Stomach (tissue), 8 donors: ENCODE measurements at regions not wholly inside any gene's neighbourhood (a gene's known extent, or its start where the extent isn't known, plus 50 kb on each side); places are given as distances from the start of the nearest gene placed in this dataset.
A peak's percentile ranks its signal among the peaks of the same experiment; 100 is the strongest.

ENCODE experiments used
- DNase-seq, 2 donors: peaks; one replicate each; pipeline versions ENCODE4 v3.0.0 to v3.0.0-alpha.2; 2013 to 2019
- H3K27ac ChIP-seq, 5 donors: fragments of 200-600 bp in 4 of 5; sonication (generic) in 4 of 5; one replicate each; pipeline ENCODE4 v1.5.1; 2013 to 2019; ENCODE audit warnings: mild to moderate bottlenecking in 1 of 5, moderate library complexity in 1 of 5
- H3K27me3 ChIP-seq, 3 donors: fragments of 200-600 bp; sonication (generic); one replicate each; pipeline ENCODE4 v1.5.1; 2017 to 2019; ENCODE audit warnings: mixed run types in 1 of 3
- H3K36me3 ChIP-seq, 4 donors: fragments of 200-600 bp; sonication (generic); 1 replicate in 3 of 4; 2 replicates in 1 of 4; pipeline ENCODE4 v1.5.1; 2016 to 2019
- H3K4me1 ChIP-seq, 4 donors: fragments of 200-600 bp; sonication (generic); one replicate each; pipeline ENCODE4 v1.5.1; 2016 to 2019
- H3K4me3 ChIP-seq, 4 donors: fragments of 200-600 bp; sonication (generic) in 3 of 4; one replicate each; pipeline ENCODE4 v1.5.1; 2016 to 2019; ENCODE audit warnings: mild to moderate bottlenecking in 1 of 4
- H3K9me3 ChIP-seq, 4 donors: fragments of 200-600 bp; sonication (generic); one replicate each; pipeline ENCODE4 v1.5.1; 2016 to 2019
- CTCF ChIP-seq, 7 experiments: fragments of 450-650 bp in 4 of 7; fragments of 200-600 bp in 3 of 7; sonication (generic) in 3 of 7; IDR thresholded peaks; one replicate each; pipeline ENCODE4 v1.5.1; 2016 to 2019; ENCODE audit warnings: antibody characterized with exemption in 7 of 7, control low read depth in 2 of 7, mild to moderate bottlenecking in 1 of 7
- EP300 ChIP-seq: sonication (generic); formaldehyde crosslinking; IDR thresholded peaks from one replicate; pipeline ENCODE4 v1.6.1; 2017; ENCODE audit warnings: antibody characterized with exemption
- POLR2A ChIP-seq, 4 donors: fragments of 450-650 bp; IDR thresholded peaks; one replicate each; pipeline ENCODE4 v1.6.1; 2016; ENCODE audit warnings: antibody characterized with exemption in 4 of 4, control low read depth in 2 of 4, mild to moderate bottlenecking in 1 of 4, moderate library complexity in 1 of 4
- POLR2AphosphoS5 ChIP-seq, 3 donors: sonication (generic); formaldehyde crosslinking; IDR thresholded peaks; one replicate each; pipeline ENCODE4 v1.6.1; 2016; ENCODE audit warnings: antibody characterized with exemption in 3 of 3
- WGBS, 5 donors: extraction: QIAGEN DNeasy Blood & Tissue Kit in 3 of 5; methylation state at CpG; one replicate each; pipeline versions ENCODE4 v1.1.5 to v1.1.7; 2013 to 2018; 5-methylcytosine and 5-hydroxymethylcytosine counted together
- intact Hi-C: fragments of 100-400 bp; cut with DNase I; formaldehyde crosslinking; loops from one replicate; pipeline ENCODE4 v1.15.1; 2023; ENCODE audit warnings: low total_unique reads
- donor health status: healthy with polysubstance abuse.
- donor health status: Bipolar disorder and iron deficiency.
- donor health status: healthy.

- no peak for DNase-seq
- Histone ChIP-seq H3K27me3 (no peaks in the 10 kb centered on the region), H3K9me3 (no peaks in the 10 kb centered on the region), H3K4me3 (no peak overlapping the region), H3K36me3 (no peaks in the 10 kb centered on the region), H3K27ac (no peak overlapping the region), H3K4me1 (peaks cover 0 to 6% (median 0%) of the 10 kb centered on the region in 4 donors)
- 70 to 82% (median 78%) methylated on average over 4 of the region's 4 CpGs for WGBS, 5 donors
- intact Hi-C loops = no loop called here
- TF ChIP-seq POLR2A (IDR thresholded peaks at IDR 0.05) (no peak), POLR2AphosphoS5 (IDR thresholded peaks at IDR 0.05) (no peak), EP300 (no peak), CTCF (IDR thresholded peaks at IDR 0.05) (no peak)
Measured at GRCh38 chr3:177569875-177570657, 372.8 kb upstream of the TBL1XR1 start.

DNA sequence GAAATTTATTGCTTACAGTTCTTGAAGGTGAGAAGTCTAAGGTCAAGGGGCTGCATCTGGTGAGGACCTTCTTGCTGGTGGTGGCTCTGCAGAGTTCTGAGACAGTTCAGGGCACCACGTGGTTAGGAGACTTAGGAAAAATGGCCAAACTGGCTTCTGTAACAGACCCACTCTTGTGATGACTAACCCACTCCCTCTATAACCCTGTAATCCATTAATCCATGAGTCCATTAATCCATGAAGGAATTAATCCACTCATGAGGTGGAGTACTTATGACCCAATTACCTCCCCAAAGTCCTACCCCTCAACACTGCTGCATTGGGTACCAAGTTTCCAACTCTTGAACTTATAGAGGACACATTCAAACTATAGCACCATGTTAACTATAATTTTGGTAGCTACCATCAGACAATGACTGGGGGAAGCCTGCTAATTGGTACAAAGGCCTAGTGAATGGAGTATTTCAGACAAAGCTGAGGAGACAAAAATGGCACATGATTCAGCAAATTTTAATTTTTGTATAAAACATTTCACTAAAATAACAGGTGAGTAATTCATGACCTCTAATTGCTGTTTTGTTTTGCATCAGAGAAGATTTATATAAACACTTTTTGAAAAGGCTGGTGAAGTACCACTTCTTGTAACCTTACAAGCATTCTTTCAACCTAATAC lies 374.1 kb upstream of the TBL1XR1 start:
- Histone ChIP-seq H3K4me1 (peaks cover 0 to 6% (median 0%) of the 10 kb centered on the region in 4 donors), H3K27ac (no peak overlapping the region), H3K27me3 (no peaks in the 10 kb centered on the region), H3K36me3 (no peaks in the 10 kb centered on the region), H3K9me3 (no peaks in the 10 kb centered on the region), H3K4me3 (no peak overlapping the region)
- whole genome bisulfite sequencing, 5 donors = 77 to 94% (median 81%) methylated on average over 1 of the region's 1 CpG
- intact Hi-C loops = no loop called here
- DNase-seq = no peak
- TF ChIP-seq EP300 = no peak
- TF ChIP-seq CTCF (IDR thresholded peaks at IDR 0.05) = no peak

DNA sequence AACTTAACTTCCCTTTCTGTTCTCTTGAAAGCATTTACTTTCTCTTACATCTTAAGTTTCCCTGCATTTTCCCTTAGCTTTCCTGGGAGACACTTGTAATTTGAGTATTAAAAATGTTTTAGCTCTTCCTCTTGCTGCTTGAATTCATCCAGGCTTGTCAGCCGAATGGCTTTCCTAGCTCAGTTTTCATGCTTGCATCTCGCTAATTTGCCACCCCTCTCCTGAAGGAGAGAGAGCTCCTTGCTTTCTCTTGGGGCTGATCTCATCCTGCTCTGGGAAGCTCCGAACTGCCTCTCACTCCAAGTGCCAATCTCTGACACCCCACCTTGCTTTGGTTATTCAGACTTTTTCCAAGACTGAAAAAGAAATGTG lies 374.6 kb upstream of the TBL1XR1 start:
- H3K36me3 ChIP-seq = no peaks in the 10 kb centered on the region
- H3K27me3 ChIP-seq = no peaks in the 10 kb centered on the region
- H3K4me1 ChIP-seq = peaks cover 0 to 6% (median 0%) of the 10 kb centered on the region in 4 donors
- no peak overlapping the region for H3K27ac ChIP-seq
- no peak for DNase-seq
- TF ChIP-seq POLR2A (IDR thresholded peaks at IDR 0.05) = no peak
- TF ChIP-seq POLR2AphosphoS5 (IDR thresholded peaks at IDR 0.05) = no peak
- TF ChIP-seq CTCF (IDR thresholded peaks at IDR 0.05) = no peak
- no peak for TF ChIP-seq EP300
- 80 to 97% (median 88%) methylated on average over 3 of the region's 3 CpGs for WGBS, 5 donors
- intact Hi-C loops = no loop called here
- no peaks in the 10 kb centered on the region for H3K9me3 ChIP-seq
- no peak overlapping the region for H3K4me3 ChIP-seq

DNA sequence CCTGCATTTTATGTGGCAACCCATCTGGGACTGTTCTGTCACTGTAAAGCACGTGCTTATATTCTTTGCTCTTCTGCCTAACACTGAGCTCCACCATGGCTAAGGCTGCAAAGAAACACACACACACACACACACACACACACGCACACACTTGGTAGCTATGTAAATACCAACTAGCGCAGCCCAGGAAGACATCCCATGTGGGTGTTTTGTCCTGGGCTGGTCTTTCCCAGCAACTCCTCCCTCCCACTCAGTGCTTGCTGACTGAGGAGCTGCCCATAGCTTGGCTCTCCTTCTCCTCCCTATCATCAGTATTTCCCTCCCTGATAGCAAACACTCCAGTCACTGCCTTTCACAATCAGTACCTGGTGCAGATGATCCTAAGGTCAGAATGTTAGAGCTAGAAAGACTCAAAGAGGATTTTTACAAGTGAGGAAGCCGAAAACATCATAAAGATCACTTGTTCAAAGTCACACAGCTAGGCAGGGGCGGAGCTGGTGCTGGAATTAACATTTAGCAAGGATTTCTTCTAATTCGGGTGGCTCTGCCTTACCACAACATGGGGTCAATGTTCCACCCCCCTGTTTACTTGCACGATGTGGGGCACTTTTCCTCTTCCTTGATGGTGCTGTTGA lies 377.1 kb upstream of the TBL1XR1 start:
- intact Hi-C loops = no loop called here
- TF ChIP-seq POLR2A (IDR thresholded peaks at IDR 0.05) (no peak), POLR2AphosphoS5 (IDR thresholded peaks at IDR 0.05) (peak in 2 of 3 donors; percentile 70 to 75)
- 40 to 51% (median 41%) methylated on average over 7 of the region's 7 CpGs for WGBS, 5 donors
- Histone ChIP-seq H3K9me3 (no peaks in the 10 kb centered on the region), H3K4me1 (peaks cover 0 to 6% (median 0%) of the 10 kb centered on the region in 4 donors), H3K4me3 (no peak overlapping the region), H3K36me3 (no peaks in the 10 kb centered on the region), H3K27me3 (no peaks in the 10 kb centered on the region), H3K27ac (peak overlapping the region in 1 of 5 donors; percentile 49)
- DNase-seq = peak; percentile 61 to 81
